ENCODE measurements at regions not wholly inside any gene's neighbourhood (a gene's known extent, or its start where the extent isn't known, plus 50 kb on each side); places are given as distances from the start of the nearest gene placed in this dataset.

GRCh38 chr1:105362438-105362837 lies 1612.7 kb downstream of the AMY1C start:
- Histone ChIP-seq H3K79me2 (ENCODE audit: control insufficient read depth, insufficient read depth, low read length) (no peaks in the 10 kb centered on the region), H3K36me3 (ENCODE audit: control insufficient read depth in 2 of 2, insufficient read depth in 2 of 2, low read length in 1 of 2) (no peaks in the 10 kb centered on the region), H3K27ac (ENCODE audit: control insufficient read depth, insufficient read depth) (no peak overlapping the region), H3K9me3 (replicated peaks; ENCODE audit: control insufficient read depth, insufficient read depth, low read length) (no peaks in the 10 kb centered on the region), H3K4me1 (ENCODE audit: control insufficient read depth, insufficient read depth, low read length) (no peaks in the 10 kb centered on the region), H3K4me3 (no peak overlapping the region), H3K27me3 (replicated peaks in 1 of 2; ENCODE audit: control insufficient read depth in 2 of 2, insufficient read depth in 2 of 2, low read length in 1 of 2) (no peaks in the 10 kb centered on the region), H2AFZ (ENCODE audit: control insufficient read depth, low read depth, low read length) (no peak overlapping the region), H4K20me1 (ENCODE audit: control insufficient read depth, insufficient read depth) (no peaks in the 10 kb centered on the region), H3K4me2 (ENCODE audit: control insufficient read depth, insufficient read depth) (no peak overlapping the region), H3K9ac (ENCODE audit: control insufficient read depth, insufficient read depth, low read length) (no peak overlapping the region)
- in situ Hi-C loops (cut with MboI) = no loop called here
- BruUV-seq (replicated peaks) = no TSS peak
- DNase-seq (ENCODE audit: low read depth, low spot score) (no peak), FAIRE-seq (no peak), ATAC-seq (no peak)
- CTCF ChIA-PET = no interaction called here
- POLR2A ChIA-PET = no interaction called here
- RAD21 ChIA-PET (ENCODE audit: unreplicated experiment) = no interaction called here
- intact Hi-C loops (cut with micrococcal nuclease; ENCODE audit: unreplicated experiment) = no loop called here
- 0% methylated on average over 1 of the region's 1 CpG for WGBS (ENCODE audit: insufficient coverage, insufficient replicate concordance, low lambda C conversion rate, missing lambda C conversion rate)
- SMC1A ChIA-PET (ENCODE audit: uncharacterized antibody, unreplicated experiment) = no interaction called here
- TF ChIP-seq KDM1A (IDR thresholded peaks at IDR 0.05; ENCODE audit: borderline replicate concordance) (no peak), EZH2 (IDR thresholded peaks at IDR 0.05; ENCODE audit: borderline replicate concordance, control insufficient read depth, low read depth, low read length) (no peak), PML (IDR thresholded peaks at IDR 0.05; ENCODE audit: low read length) (no peak), ZNF687 (IDR thresholded peaks at IDR 0.05) (no peak), ZNF24 (IDR thresholded peaks at IDR 0.05) (no peak), NBN (IDR thresholded peaks at IDR 0.05) (no peak), TBL1XR1 (IDR thresholded peaks at IDR 0.05; ENCODE audit: low read depth, low read length) (no peak), MXI1 (IDR thresholded peaks at IDR 0.05; ENCODE audit: low read depth, low read length) (no peak), E2F4 (IDR thresholded peaks at IDR 0.05; ENCODE audit: low read depth, low read length) (no peak), ZBED1 (IDR thresholded peaks at IDR 0.05; ENCODE audit: borderline replicate concordance) (no peak), REST (IDR thresholded peaks at IDR 0.05; ENCODE audit: low read depth, low read length) (no peak), RBBP5 (conservative IDR thresholded peaks at IDR 0.05) (no peak), TCF12 (IDR thresholded peaks at IDR 0.05; ENCODE audit: low read depth, low read length) (no peak), WRNIP1 (IDR thresholded peaks at IDR 0.05; ENCODE audit: borderline replicate concordance, low read depth, low read length) (no peak), MYC (IDR thresholded peaks at IDR 0.05; ENCODE audit: insufficient read depth, insufficient read length, insufficient replicate concordance, low read length, severe bottlenecking) (no peak)
- TF ChIP-seq, protein P1, sequence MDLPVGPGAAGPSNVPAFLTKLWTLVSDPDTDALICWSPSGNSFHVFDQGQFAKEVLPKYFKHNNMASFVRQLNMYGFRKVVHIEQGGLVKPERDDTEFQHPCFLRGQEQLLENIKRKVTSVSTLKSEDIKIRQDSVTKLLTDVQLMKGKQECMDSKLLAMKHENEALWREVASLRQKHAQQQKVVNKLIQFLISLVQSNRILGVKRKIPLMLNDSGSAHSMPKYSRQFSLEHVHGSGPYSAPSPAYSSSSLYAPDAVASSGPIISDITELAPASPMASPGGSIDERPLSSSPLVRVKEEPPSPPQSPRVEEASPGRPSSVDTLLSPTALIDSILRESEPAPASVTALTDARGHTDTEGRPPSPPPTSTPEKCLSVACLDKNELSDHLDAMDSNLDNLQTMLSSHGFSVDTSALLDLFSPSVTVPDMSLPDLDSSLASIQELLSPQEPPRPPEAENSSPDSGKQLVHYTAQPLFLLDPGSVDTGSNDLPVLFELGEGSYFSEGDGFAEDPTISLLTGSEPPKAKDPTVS (IDR thresholded peaks at IDR 0.05; ENCODE audit: low read depth, low read length) = no peak

Data from GM12878 (cell line).